LHCN-M2 (cell line): ENCODE measurements at regions not wholly inside any gene's neighbourhood (a gene's known extent, or its start where the extent isn't known, plus 50 kb on each side); places are given as distances from the start of the nearest gene placed in this dataset.

ENCODE experiments used
- DNase-seq: peaks from one replicate; pipeline ENCODE4 v3.0.0-alpha.2; 2012; ENCODE audit warnings: low read depth

GRCh38 chr13:103395139-103395538 lies 328.9 kb upstream of the SLC10A2 start:
- DNase-seq: no peak

- DNase-seq: no peak
Observed at GRCh38 chr13:103394618-103395017, 328.4 kb upstream of the SLC10A2 start.

- no peak for DNase-seq
Observed at GRCh38 chr13:103391936-103392335, 325.7 kb upstream of the SLC10A2 start.

GRCh38 chr13:103388839-103389238 lies 322.6 kb upstream of the SLC10A2 start:
- DNase-seq: no peak

- DNase-seq: no peak
Observed at GRCh38 chr13:103386341-103386740, 320.1 kb upstream of the SLC10A2 start.

- no peak for DNase-seq
Observed at GRCh38 chr13:103373916-103374315, 307.7 kb upstream of the SLC10A2 start.

- no peak for DNase-seq
Observed at GRCh38 chr13:103371271-103371670, 305.1 kb upstream of the SLC10A2 start.

GRCh38 chr13:103370790-103371189 lies 304.6 kb upstream of the SLC10A2 start:
- no peak for DNase-seq

- no peak for DNase-seq
Observed at GRCh38 chr13:103358255-103358932, 292.2 kb upstream of the SLC10A2 start.

- DNase-seq: no peak
Observed at GRCh38 chr13:103356226-103356864, 290.1 kb upstream of the SLC10A2 start.

- no peak for DNase-seq
Observed at GRCh38 chr13:103354171-103354570, 288.0 kb upstream of the SLC10A2 start.

- peak; percentile 0 for DNase-seq
Observed at GRCh38 chr13:103351035-103351828, 285.0 kb upstream of the SLC10A2 start.

- DNase-seq: no peak
Observed at GRCh38 chr13:103350147-103350546, 283.9 kb upstream of the SLC10A2 start.

GRCh38 chr13:103349211-103349980 lies 283.2 kb upstream of the SLC10A2 start:
- no peak for DNase-seq

GRCh38 chr13:103335241-103335640 lies 269.0 kb upstream of the SLC10A2 start:
- DNase-seq: no peak

- DNase-seq: no peak
Observed at GRCh38 chr13:103331924-103332323, 265.7 kb upstream of the SLC10A2 start.

- no peak for DNase-seq
Observed at GRCh38 chr13:103328899-103329298, 262.7 kb upstream of the SLC10A2 start.

GRCh38 chr13:103326326-103326725 lies 260.1 kb upstream of the SLC10A2 start:
- no peak for DNase-seq

- no peak for DNase-seq
Observed at GRCh38 chr13:103325672-103326071, 259.5 kb upstream of the SLC10A2 start.

GRCh38 chr13:103324641-103325040 lies 258.4 kb upstream of the SLC10A2 start:
- no peak for DNase-seq

GRCh38 chr13:103315711-103316110 lies 249.5 kb upstream of the SLC10A2 start:
- no peak for DNase-seq

- no peak for DNase-seq
Observed at GRCh38 chr13:103312467-103312866, 246.2 kb upstream of the SLC10A2 start.
